ENCODE measurements at regions not wholly inside any gene's neighbourhood (a gene's known extent, or its start where the extent isn't known, plus 50 kb on each side); places are given as distances from the start of the nearest gene placed in this dataset.

DNA sequence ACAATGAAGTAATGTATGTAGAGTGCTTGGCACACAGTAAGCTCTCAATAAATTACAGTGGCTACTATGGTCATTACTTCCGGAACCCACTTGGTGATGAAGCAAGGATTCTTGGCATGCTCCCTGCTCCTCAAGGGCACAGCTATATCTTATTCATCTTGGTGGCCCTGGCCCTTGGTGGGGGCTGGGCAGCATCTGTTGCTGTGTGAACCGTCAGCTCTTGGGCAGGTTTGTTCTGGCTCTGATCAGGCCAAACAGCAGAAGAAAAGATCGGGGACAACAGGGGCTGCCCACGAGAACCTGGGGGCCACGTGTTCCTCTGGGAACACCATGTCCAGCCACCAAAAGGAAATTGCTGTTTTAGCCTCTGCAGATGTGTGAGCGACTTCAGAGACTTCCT lies 136.9 kb upstream of the SYT13 start:
- no peak for DNase-seq (ENCODE audit: low read depth)
- TF ChIP-seq, protein P1, sequence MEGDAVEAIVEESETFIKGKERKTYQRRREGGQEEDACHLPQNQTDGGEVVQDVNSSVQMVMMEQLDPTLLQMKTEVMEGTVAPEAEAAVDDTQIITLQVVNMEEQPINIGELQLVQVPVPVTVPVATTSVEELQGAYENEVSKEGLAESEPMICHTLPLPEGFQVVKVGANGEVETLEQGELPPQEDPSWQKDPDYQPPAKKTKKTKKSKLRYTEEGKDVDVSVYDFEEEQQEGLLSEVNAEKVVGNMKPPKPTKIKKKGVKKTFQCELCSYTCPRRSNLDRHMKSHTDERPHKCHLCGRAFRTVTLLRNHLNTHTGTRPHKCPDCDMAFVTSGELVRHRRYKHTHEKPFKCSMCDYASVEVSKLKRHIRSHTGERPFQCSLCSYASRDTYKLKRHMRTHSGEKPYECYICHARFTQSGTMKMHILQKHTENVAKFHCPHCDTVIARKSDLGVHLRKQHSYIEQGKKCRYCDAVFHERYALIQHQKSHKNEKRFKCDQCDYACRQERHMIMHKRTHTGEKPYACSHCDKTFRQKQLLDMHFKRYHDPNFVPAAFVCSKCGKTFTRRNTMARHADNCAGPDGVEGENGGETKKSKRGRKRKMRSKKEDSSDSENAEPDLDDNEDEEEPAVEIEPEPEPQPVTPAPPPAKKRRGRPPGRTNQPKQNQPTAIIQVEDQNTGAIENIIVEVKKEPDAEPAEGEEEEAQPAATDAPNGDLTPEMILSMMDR (IDR thresholded peaks at IDR 0.05; ENCODE audit: control insufficient read depth, insufficient read depth, low read depth, low read length, missing control alignments), result no peak
- H3K4me3 ChIP-seq (ENCODE audit: control insufficient read depth, low read depth, low read length), result no peak overlapping the region

DNA sequence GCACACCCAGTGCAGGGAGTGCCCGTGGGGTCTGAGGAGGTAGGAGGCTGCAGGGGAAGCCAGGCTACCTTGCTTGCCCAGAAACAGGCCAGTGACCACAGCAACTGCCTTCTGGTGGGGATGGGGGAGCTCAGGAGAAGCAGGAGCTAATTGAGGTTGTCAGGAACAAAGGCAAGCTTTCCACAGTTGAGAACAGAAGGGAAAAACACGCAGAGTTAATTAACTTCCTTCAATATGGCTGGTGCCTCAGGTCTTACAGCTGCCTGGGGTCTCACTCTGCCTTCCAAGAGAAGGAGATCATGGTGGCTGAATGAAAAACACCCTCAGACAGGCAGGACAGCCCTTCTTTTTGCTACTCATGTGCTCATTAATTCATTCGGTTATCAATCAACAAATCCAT lies 127.9 kb upstream of the SYT13 start:
- DNase-seq (ENCODE audit: low read depth), result no peak
- H3K4me3 ChIP-seq (ENCODE audit: control insufficient read depth, low read depth, low read length), result no peak overlapping the region
- TF ChIP-seq, protein P1 (IDR thresholded peaks at IDR 0.05; ENCODE audit: control insufficient read depth, insufficient read depth, low read depth, low read length, missing control alignments), result no peak

DNA sequence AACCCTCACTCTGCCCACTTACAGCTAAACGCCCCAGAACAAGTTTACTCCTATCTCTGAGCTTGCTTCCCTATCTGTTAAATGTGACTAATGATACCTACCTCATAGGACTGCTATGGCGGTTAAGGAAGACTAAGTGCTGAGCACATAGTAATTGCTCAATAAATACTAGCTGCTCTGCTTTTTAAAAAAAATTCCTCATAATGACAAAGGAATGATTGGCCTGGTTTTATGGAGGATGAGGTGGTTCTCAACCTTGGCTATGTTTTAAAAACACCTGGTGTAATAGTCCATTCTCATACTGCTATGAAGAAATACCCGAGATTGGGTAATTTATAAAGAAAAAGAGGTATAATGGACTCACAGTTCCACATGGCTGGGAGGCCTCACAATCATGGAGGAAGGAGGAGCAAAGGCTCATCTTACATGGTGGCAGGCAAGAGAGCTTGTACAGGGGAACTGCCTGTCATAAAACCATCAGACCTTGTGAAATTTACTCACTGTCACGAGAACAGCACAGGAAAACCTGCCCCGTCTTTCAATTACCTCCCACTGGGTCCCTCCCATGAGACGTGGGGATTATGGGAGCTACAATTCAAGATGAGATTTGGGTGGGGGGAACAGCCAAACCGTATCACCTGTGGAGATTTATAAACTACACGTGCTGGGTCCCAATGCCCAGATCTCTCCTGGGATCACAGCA lies 127.2 kb upstream of the SYT13 start:
- H3K4me3 ChIP-seq (ENCODE audit: control insufficient read depth, low read depth, low read length), result no peak overlapping the region
- no peak for DNase-seq (ENCODE audit: low read depth)
- TF ChIP-seq, protein P1 (IDR thresholded peaks at IDR 0.05; ENCODE audit: control insufficient read depth, insufficient read depth, low read depth, low read length, missing control alignments), result no peak

DNA sequence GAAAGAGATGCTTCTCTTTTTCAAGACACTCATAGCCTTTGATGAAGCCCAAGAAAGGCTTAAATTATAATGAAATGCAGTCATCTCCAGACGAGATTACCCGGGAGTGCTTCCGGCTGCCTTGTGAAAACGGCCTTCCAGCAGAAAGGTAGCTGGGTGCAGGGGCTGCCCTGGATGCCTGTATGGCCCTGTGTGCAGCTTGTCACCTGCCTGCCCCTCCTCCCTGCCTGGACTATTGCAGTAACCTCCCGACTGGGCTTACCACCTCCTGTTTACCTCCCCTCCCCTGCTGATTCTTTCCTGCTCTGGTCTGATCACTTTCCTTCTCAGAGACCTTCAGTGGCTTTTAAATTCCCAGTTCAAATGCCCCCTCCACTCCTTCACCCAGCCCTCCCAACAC lies 126.4 kb upstream of the SYT13 start:
- H3K4me3 ChIP-seq (ENCODE audit: control insufficient read depth, low read depth, low read length), result no peak overlapping the region
- no peak for DNase-seq (ENCODE audit: low read depth)
- TF ChIP-seq, protein P1 (IDR thresholded peaks at IDR 0.05; ENCODE audit: control insufficient read depth, insufficient read depth, low read depth, low read length, missing control alignments), result no peak

DNA sequence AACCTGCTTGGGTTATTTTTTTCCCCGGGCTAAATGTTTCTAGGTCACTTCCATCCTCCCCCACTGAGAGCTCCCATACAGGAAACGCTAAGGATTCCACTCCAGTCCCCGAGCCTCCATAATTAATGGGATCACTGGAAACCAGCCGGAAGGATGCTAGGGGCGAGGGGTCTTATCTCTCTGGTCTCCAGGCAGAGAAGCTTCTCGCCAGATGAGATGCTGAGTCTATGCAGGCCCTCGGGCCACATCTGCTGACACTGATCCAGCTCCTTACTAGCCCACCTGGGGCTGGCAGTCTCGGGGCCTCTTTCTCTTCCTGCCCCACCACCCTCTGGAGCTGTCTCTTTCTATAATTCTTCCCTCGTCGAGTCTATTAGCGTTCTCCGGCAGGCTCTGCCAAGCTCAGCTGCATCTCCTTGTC lies 125.9 kb upstream of the SYT13 start:
- no peak for DNase-seq (ENCODE audit: low read depth)
- TF ChIP-seq, protein P1 (IDR thresholded peaks at IDR 0.05; ENCODE audit: control insufficient read depth, insufficient read depth, low read depth, low read length, missing control alignments), result no peak
- H3K4me3 ChIP-seq (ENCODE audit: control insufficient read depth, low read depth, low read length), result no peak overlapping the region

DNA sequence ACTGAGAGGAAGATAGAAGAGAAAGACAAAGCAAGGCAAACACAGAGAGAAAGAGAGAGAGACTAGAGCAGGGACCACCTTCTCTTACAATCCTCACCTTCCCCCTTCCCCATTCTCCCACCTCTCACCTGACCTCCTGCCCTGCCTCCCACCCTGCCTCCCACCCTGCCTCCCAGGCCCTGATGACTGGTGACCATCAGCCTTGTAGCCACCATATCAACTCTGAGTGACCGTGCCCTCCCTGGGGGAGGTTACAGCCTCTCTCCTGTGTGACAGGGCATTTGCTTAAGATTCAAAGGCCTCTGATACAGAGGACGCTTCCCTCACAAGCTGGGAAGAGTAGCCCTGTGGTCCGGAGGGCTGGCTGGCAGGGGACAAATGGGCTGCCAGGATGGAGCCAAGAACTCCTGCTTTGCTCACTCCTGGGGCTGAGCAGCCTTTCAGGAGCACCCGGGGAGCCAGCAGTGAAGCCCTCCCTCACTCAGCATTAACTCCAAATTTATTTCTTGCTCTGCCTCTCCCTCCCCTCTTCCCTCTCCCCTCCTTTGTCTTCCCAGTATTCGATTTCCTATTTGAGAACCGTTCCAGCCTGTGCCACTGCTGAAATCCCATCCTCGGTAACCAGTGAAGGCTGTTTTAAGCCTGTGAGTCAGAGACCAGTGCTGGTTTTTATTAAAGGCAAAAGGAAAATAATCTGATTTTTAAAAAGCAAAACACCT lies 125.2 kb upstream of the SYT13 start:
- H3K4me3 ChIP-seq (ENCODE audit: control insufficient read depth, low read depth, low read length), result no peak overlapping the region
- TF ChIP-seq, protein P1 (IDR thresholded peaks at IDR 0.05; ENCODE audit: control insufficient read depth, insufficient read depth, low read depth, low read length, missing control alignments), result no peak
- DNase-seq (ENCODE audit: low read depth), result no peak

All from AG09309 (cell line).